H9 (cell line): ENCODE measurements at regions not wholly inside any gene's neighbourhood (a gene's known extent, or its start where the extent isn't known, plus 50 kb on each side); places are given as distances from the start of the nearest gene placed in this dataset.

ENCODE experiments used
- DNase-seq: peaks from one replicate; pipeline ENCODE4 v3.0.0-alpha.2; 2017
- H2AFZ ChIP-seq: one replicate; pipeline ENCODE4 v1.6.1; 2013; ENCODE audit warnings: mild to moderate bottlenecking, low read length, control low read depth, moderate library complexity
- H2AK5ac ChIP-seq: 2 replicates; pipeline ENCODE4 v1.6.1; 2013; ENCODE audit warnings: low read length, control low read depth, mixed read lengths; ENCODE audit not compliant: insufficient read length
- H2BK120ac ChIP-seq: one replicate; pipeline ENCODE4 v1.6.1; 2013; ENCODE audit warnings: low read depth, mild to moderate bottlenecking, low read length, control low read depth, inconsistent platforms; ENCODE audit not compliant: poor library complexity, severe bottlenecking
- H2BK12ac ChIP-seq: 2 replicates; pipeline ENCODE4 v1.6.1; 2013; ENCODE audit warnings: low read length, control low read depth, mixed read lengths, low read depth; ENCODE audit not compliant: insufficient read length
- H2BK15ac ChIP-seq: 2 replicates; pipeline ENCODE4 v1.6.1; 2013; ENCODE audit warnings: low read depth, low read length, control low read depth
- H2BK20ac ChIP-seq: one replicate; pipeline ENCODE4 v1.6.1; 2013; ENCODE audit warnings: low read depth, mild to moderate bottlenecking, low read length, control low read depth, inconsistent platforms; ENCODE audit not compliant: poor library complexity, severe bottlenecking
- H2BK5ac ChIP-seq: 2 replicates; pipeline ENCODE4 v1.6.1; 2013; ENCODE audit warnings: low read length, control low read depth, mixed read lengths; ENCODE audit not compliant: insufficient read length
- H3K14ac ChIP-seq: 2 replicates; pipeline ENCODE4 v1.6.1; 2013; ENCODE audit warnings: low read length, control low read depth; ENCODE audit not compliant: insufficient read depth
- H3K18ac ChIP-seq: 2 replicates; pipeline ENCODE4 v1.6.1; 2013; ENCODE audit warnings: low read depth, mild to moderate bottlenecking, mixed read lengths, low read length, control low read depth; ENCODE audit not compliant: insufficient read length
- H3K23ac ChIP-seq: 2 replicates; pipeline ENCODE4 v1.6.1; 2013; ENCODE audit warnings: low read length, control low read depth, mixed read lengths, low read depth; ENCODE audit not compliant: insufficient read length
- H3K23me2 ChIP-seq: 2 replicates; pipeline ENCODE4 v1.6.1; 2013; ENCODE audit warnings: low read depth, mild to moderate bottlenecking, mixed read lengths, low read length, control low read depth; ENCODE audit not compliant: insufficient read length, poor library complexity, severe bottlenecking
- H3K27ac ChIP-seq: 2 replicates; pipeline ENCODE4 v1.5.1; 2013; ENCODE audit warnings: low read length, control low read depth, mixed read lengths, low read depth; ENCODE audit not compliant: insufficient read length
- H3K27me3 ChIP-seq: 2 replicates; pipeline ENCODE4 v1.6.1; 2013; ENCODE audit warnings: low read length, control low read depth, inconsistent platforms; ENCODE audit not compliant: insufficient read depth
- H3K4ac ChIP-seq: 2 replicates; pipeline ENCODE4 v1.6.1; 2013; ENCODE audit warnings: low read depth, mild to moderate bottlenecking, control low read depth, inconsistent platforms, low read length, moderate library complexity
- H3K4me1 ChIP-seq: 2 replicates; pipeline ENCODE4 v1.6.1; 2013; ENCODE audit warnings: low read length, control low read depth, inconsistent platforms; ENCODE audit not compliant: insufficient read depth
- H3K4me2 ChIP-seq: 2 replicates; pipeline ENCODE4 v1.6.1; 2013; ENCODE audit warnings: low read length, control low read depth, mixed read lengths; ENCODE audit not compliant: insufficient read length, insufficient read depth
- H3K56ac ChIP-seq: 2 replicates; pipeline ENCODE4 v1.6.1; 2013; ENCODE audit warnings: low read depth, mild to moderate bottlenecking, mixed read lengths, low read length, control low read depth; ENCODE audit not compliant: insufficient read length
- H3K79me1 ChIP-seq: 2 replicates; pipeline ENCODE4 v1.6.1; 2013; ENCODE audit warnings: low read depth, mild to moderate bottlenecking, moderate library complexity, low read length, control low read depth, inconsistent platforms; ENCODE audit not compliant: insufficient read depth, poor library complexity, severe bottlenecking
- H3K79me2 ChIP-seq: 2 replicates; pipeline ENCODE4 v1.6.1; 2013; ENCODE audit warnings: low read length, control low read depth, inconsistent platforms; ENCODE audit not compliant: insufficient read depth
- H3K9ac ChIP-seq: 2 replicates; pipeline ENCODE4 v1.6.1; 2013; ENCODE audit warnings: low read length, control low read depth, mixed read lengths; ENCODE audit not compliant: insufficient read length; ENCODE audit errors: extremely low read depth
- H3K9me3 ChIP-seq: one replicate; pipeline ENCODE4 v1.6.1; 2013; ENCODE audit warnings: low read depth, low read length, inconsistent platforms; ENCODE audit not compliant: control insufficient read depth
- H3T11ph ChIP-seq: one replicate; pipeline ENCODE4 v1.6.1; 2013; ENCODE audit warnings: mild to moderate bottlenecking, low read length, control low read depth, inconsistent platforms
- H4K20me1 ChIP-seq: one replicate; pipeline ENCODE4 v1.6.1; 2013; ENCODE audit not compliant: control insufficient read depth, insufficient read length, insufficient read depth
- H4K5ac ChIP-seq: 2 replicates; pipeline ENCODE4 v1.6.1; 2013; ENCODE audit warnings: low read depth, mild to moderate bottlenecking, mixed read lengths, low read length, control low read depth; ENCODE audit not compliant: insufficient read length
- H4K8ac ChIP-seq: replicated peaks from 2 replicates; pipeline ENCODE4 v1.6.1; 2013; ENCODE audit warnings: low read length, control low read depth, mixed read lengths, low read depth; ENCODE audit not compliant: insufficient read length
- H4K91ac ChIP-seq: 2 replicates; pipeline ENCODE4 v1.6.1; 2013; ENCODE audit warnings: low read depth, mild to moderate bottlenecking, moderate library complexity, mixed read lengths, low read length, control low read depth; ENCODE audit not compliant: insufficient read length
- H3K27ac Mint-ChIP-seq, 3 experiments: 2 replicates in 2 of 3; 3 replicates in 1 of 3; pipeline ENCODE4 v1.8.0; 2020 to 2021; ENCODE audit warnings: mixed read lengths in 3 of 3, mild to moderate bottlenecking in 1 of 3, moderate library complexity in 1 of 3
- H3K27me3 Mint-ChIP-seq: 2 replicates; pipeline ENCODE4 v1.8.0; 2021; ENCODE audit warnings: low read depth, mild to moderate bottlenecking, moderate library complexity, mixed read lengths
- H3K36me3 Mint-ChIP-seq, 3 experiments: 2 replicates in 2 of 3; 3 replicates in 1 of 3; pipeline ENCODE4 v1.8.0; 2020 to 2021; ENCODE audit warnings: low read depth in 3 of 3, mixed read lengths in 3 of 3; ENCODE audit not compliant: insufficient read depth in 1 of 3
- H3K4me1 Mint-ChIP-seq, 2 experiments: 2 replicates each; pipeline ENCODE4 v1.8.0; 2020; ENCODE audit warnings: mixed read lengths in 2 of 2
- H3K4me3 Mint-ChIP-seq, 2 experiments: 2 replicates in 1 of 2; 3 replicates in 1 of 2; pipeline ENCODE4 v1.8.0; 2020 to 2021; ENCODE audit warnings: mild to moderate bottlenecking in 2 of 2, mixed read lengths in 2 of 2, moderate library complexity in 1 of 2
- H3K9me3 Mint-ChIP-seq, 2 experiments: 2 replicates in 1 of 2; 3 replicates in 1 of 2; pipeline ENCODE4 v1.8.0; 2020; ENCODE audit warnings: mild to moderate bottlenecking in 2 of 2, mixed read lengths in 2 of 2, moderate library complexity in 1 of 2
- WGBS: extraction: QIAGEN DNeasy Blood & Tissue Kit; methylation state at CpG from one replicate; pipeline ENCODE4 v1.1.7; 2013; ENCODE audit warnings: missing lambda C conversion rate, low lambda C conversion rate, mixed read lengths; ENCODE audit not compliant: insufficient read length; ENCODE audit errors: extremely low coverage; 5-methylcytosine and 5-hydroxymethylcytosine counted together
- TF ChIP-seq, protein P1 (sequence below): fragments of 200-600 bp; sonication (generic); conservative IDR thresholded peaks from 3 replicates; pipeline ENCODE4 v1.8.0; 2021; ENCODE audit warnings: antibody characterized with exemption, mild to moderate bottlenecking

- Histone ChIP-seq H3K27me3 (no peaks in the 10 kb centered on the region), H3K9ac (no peak overlapping the region), H2BK120ac (no peak overlapping the region), H3K18ac (no peak overlapping the region), H3K9me3 (no peaks in the 10 kb centered on the region), H3K4me1 (no peaks in the 10 kb centered on the region), H3K23me2 (no peaks in the 10 kb centered on the region), H2AFZ (no peak overlapping the region), H3K4me2 (no peak overlapping the region), H3K4ac (no peak overlapping the region), H3K27ac (no peak overlapping the region), H3K23ac (no peak overlapping the region), H3K56ac (no peak overlapping the region), H2BK5ac (no peak overlapping the region), H4K20me1 (no peaks in the 10 kb centered on the region), H3K79me2 (no peaks in the 10 kb centered on the region), H3K14ac (no peak overlapping the region), H4K5ac (no peak overlapping the region), H2AK5ac (no peak overlapping the region), H2BK20ac (no peak overlapping the region), H3T11ph (no peak overlapping the region), H4K8ac (no peak overlapping the region), H4K91ac (no peak overlapping the region), H2BK12ac (no peak overlapping the region), H3K79me1 (no peaks in the 10 kb centered on the region), H2BK15ac (no peak overlapping the region)
- Mint-ChIP-seq H3K36me3 (no peaks in the 10 kb centered on the region), H3K9me3 (no peaks in the 10 kb centered on the region), H3K4me3 (no peak overlapping the region), H3K27me3 (peaks cover 4% of the 10 kb centered on the region), H3K4me1 (peaks cover 6 to 16% of the 10 kb centered on the region in 2 experiments), H3K27ac (no peak overlapping the region)
- WGBS = no CpG with 5 or more reads among the region's 2 CpGs
- TF ChIP-seq, protein P1, sequence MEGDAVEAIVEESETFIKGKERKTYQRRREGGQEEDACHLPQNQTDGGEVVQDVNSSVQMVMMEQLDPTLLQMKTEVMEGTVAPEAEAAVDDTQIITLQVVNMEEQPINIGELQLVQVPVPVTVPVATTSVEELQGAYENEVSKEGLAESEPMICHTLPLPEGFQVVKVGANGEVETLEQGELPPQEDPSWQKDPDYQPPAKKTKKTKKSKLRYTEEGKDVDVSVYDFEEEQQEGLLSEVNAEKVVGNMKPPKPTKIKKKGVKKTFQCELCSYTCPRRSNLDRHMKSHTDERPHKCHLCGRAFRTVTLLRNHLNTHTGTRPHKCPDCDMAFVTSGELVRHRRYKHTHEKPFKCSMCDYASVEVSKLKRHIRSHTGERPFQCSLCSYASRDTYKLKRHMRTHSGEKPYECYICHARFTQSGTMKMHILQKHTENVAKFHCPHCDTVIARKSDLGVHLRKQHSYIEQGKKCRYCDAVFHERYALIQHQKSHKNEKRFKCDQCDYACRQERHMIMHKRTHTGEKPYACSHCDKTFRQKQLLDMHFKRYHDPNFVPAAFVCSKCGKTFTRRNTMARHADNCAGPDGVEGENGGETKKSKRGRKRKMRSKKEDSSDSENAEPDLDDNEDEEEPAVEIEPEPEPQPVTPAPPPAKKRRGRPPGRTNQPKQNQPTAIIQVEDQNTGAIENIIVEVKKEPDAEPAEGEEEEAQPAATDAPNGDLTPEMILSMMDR = no peak
- no peak for DNase-seq
These were observed 90.4 kb upstream of the CLPB start for GRCh38 chr11:72524711-72525110.
